ENCODE measurements at regions not wholly inside any gene's neighbourhood (a gene's known extent, or its start where the extent isn't known, plus 50 kb on each side); places are given as distances from the start of the nearest gene placed in this dataset.

DNA sequence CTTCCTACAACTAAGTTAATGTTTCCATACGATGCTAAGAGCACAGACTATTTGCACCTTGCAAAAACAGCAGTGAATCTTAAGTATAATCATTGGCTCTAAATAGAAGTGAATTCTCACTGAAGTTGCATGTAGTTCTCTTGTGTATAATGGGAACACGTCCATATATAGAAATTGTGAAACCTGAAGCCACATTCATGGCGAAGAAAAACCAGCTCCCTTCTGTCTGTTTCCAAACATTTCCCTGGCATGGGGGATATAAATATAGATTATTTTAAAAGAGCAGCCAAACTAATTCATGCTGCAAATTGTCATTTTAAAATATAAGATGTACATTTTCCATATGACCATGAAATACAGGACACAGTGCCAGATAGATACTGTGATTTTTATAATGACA is 71.1 kb downstream of the TRAM1L1 start:
- Histone ChIP-seq H2AK5ac (ENCODE audit: low read depth, low read length) (no peak overlapping the region), H3K4me3 (ENCODE audit: insufficient read depth, low read depth, low read length) (no peak overlapping the region), H2BK5ac (ENCODE audit: low read depth, low read length, poor library complexity, severe bottlenecking) (no peak overlapping the region), H3K9me1 (ENCODE audit: insufficient read depth, low read length) (no peaks in the 10 kb centered on the region), H3K4me2 (ENCODE audit: low read depth, low read length) (no peak overlapping the region), H2AK9ac (replicated peaks; ENCODE audit: low read depth, low read length, poor library complexity) (no peak overlapping the region), H4K91ac (ENCODE audit: insufficient read depth, low read depth, low read length) (no peak overlapping the region), H3K18ac (ENCODE audit: low read depth, low read length) (no peak overlapping the region), H3K9ac (ENCODE audit: low read depth, low read length) (no peak overlapping the region), H2BK20ac (ENCODE audit: low read depth, low read length) (no peak overlapping the region), H3K4ac (ENCODE audit: low read depth, low read length) (no peak overlapping the region), H3K56ac (ENCODE audit: extremely low read depth, insufficient read depth, low read length) (no peak overlapping the region), H3K23ac (ENCODE audit: low read depth, low read length) (no peak overlapping the region), H4K5ac (ENCODE audit: low read depth, low read length) (no peak overlapping the region), H4K20me1 (ENCODE audit: insufficient read depth, low read length) (no peaks in the 10 kb centered on the region), H4K8ac (ENCODE audit: low read depth in 2 of 2, low read length in 2 of 2) (no peak overlapping the region), H2BK120ac (ENCODE audit: low read depth, low read length) (no peak overlapping the region), H3K27ac (ENCODE audit: insufficient read depth, low read length) (no peak overlapping the region), H3K79me1 (ENCODE audit: low read depth in 1 of 2, low read length in 2 of 2) (no peaks in the 10 kb centered on the region), H2AFZ (replicated peaks; ENCODE audit: low read length, poor library complexity) (no peak overlapping the region), H3K4me1 (ENCODE audit: control insufficient read depth, insufficient read depth, low read length) (no peaks in the 10 kb centered on the region), H3K36me3 (ENCODE audit: control insufficient read depth, insufficient read depth, low read length) (no peaks in the 10 kb centered on the region), H3K14ac (replicated peaks; ENCODE audit: low read depth, low read length) (no peak overlapping the region), H3K9me3 (ENCODE audit: control insufficient read depth, insufficient read depth, low read length) (no peaks in the 10 kb centered on the region), H2BK15ac (ENCODE audit: low read depth, low read length) (no peak overlapping the region), H3K27me3 (ENCODE audit: control insufficient read depth, insufficient read depth, low read length) (no peaks in the 10 kb centered on the region)
- in situ Hi-C loops (cut with MboI; ENCODE audit: low sequenced_read_pairs) (no loop called here), intact Hi-C loops (cut with micrococcal nuclease) (no loop called here), dilution Hi-C loops (cut with HindIII; ENCODE audit: low sequenced_read_pairs, unreplicated experiment) (no loop called here)
- no peak for DNase-seq
- no CpG with 5 or more reads among the region's 3 CpGs for WGBS, 2 experiments (ENCODE audit: extremely low coverage in 2 of 2, insufficient read length in 1 of 2)
- TF ChIP-seq RFX5 (IDR thresholded peaks at IDR 0.05; ENCODE audit: low read depth, low read length), result no peak
- no TSS peak for BruUV-seq (replicated peaks)
- ATAC-seq (ENCODE audit: low read depth), result no peak
- ChIA-PET CTCF (no interaction called here), POLR2A (ENCODE audit: unreplicated experiment) (no interaction called here)

Measured in IMR-90 (cell line).